BJ (cell line): ENCODE measurements at regions not wholly inside any gene's neighbourhood (a gene's known extent, or its start where the extent isn't known, plus 50 kb on each side); places are given as distances from the start of the nearest gene placed in this dataset.

ENCODE experiments used
- CTCF ChIA-PET: fragments of 350-600 bp; formaldehyde crosslinking; extraction: SDS; loops from one replicate; lab custom pipeline; 2021; ENCODE audit warnings: antibody characterized with exemption, inconsistent platforms; lab: Yijun Ruan, JAX
- POLR2A ChIA-PET: fragments of 300-600 bp; sonication (Branson Sonifier 250); formaldehyde crosslinking; extraction: SDS; loops from one replicate; lab custom pipeline; 2021; ENCODE audit warnings: antibody characterized with exemption; lab: Charles Lee
- DNase-seq: peaks from one replicate; pipeline ENCODE4 v3.0.0-alpha.2; 2011; ENCODE audit warnings: low read depth
- H3K27me3 ChIP-seq: 2 replicates; pipeline ENCODE4 v1.6.0; 2011; ENCODE audit warnings: low read length; ENCODE audit not compliant: control insufficient read depth, insufficient read depth
- H3K36me3 ChIP-seq: 2 replicates; pipeline ENCODE4 v1.5.1; 2011; ENCODE audit warnings: low read length; ENCODE audit not compliant: control insufficient read depth, insufficient read depth
- H3K4me3 ChIP-seq: 2 replicates; pipeline ENCODE4 v1.5.1; 2011; ENCODE audit warnings: low read depth, mild to moderate bottlenecking, control low read depth, low read length
- CTCF ChIP-seq: IDR thresholded peaks from 2 replicates; pipeline ENCODE4 v1.5.1; 2011; ENCODE audit warnings: low read depth, mild to moderate bottlenecking, control low read depth, inconsistent platforms, low read length, moderate library complexity; ENCODE audit not compliant: insufficient read depth

- Histone ChIP-seq H3K27me3 (no peaks in the 10 kb centered on the region), H3K36me3 (no peaks in the 10 kb centered on the region), H3K4me3 (no peak overlapping the region)
- TF ChIP-seq CTCF = no peak
- DNase-seq = peak; percentile 71
- CTCF ChIA-PET = interaction anchor here (0.6 to 1.4 kb wide), 4 partner anchors 28 to 111 kb away, joined by 3 to 4 read pairs (median 4); no protein-coding TSS in a partner anchor
- POLR2A ChIA-PET = interaction anchor here (1.0 to 1.6 kb wide), 3 partner anchors 10 to 62 kb away, joined by 3 to 8 read pairs (median 6); no protein-coding TSS in a partner anchor
These were observed 231.1 kb downstream of the ARHGAP12 start for GRCh38 chr10:31697271-31698180.

- DNase-seq = no peak
- ChIA-PET CTCF (no interaction called here), POLR2A (no interaction called here)
- no peak overlapping the region for H3K4me3 ChIP-seq
- H3K36me3 ChIP-seq = no peaks in the 10 kb centered on the region
- no peak for TF ChIP-seq CTCF
- H3K27me3 ChIP-seq = no peaks in the 10 kb centered on the region
These were observed 233.4 kb downstream of the ARHGAP12 start for GRCh38 chr10:31694929-31695837.

- POLR2A ChIA-PET = no interaction called here
- CTCF ChIA-PET = interaction anchor here (1.6 kb wide), 1 partner anchor 9 kb away, joined by 6 read pairs; no protein-coding TSS in a partner anchor
- Histone ChIP-seq H3K36me3 (no peaks in the 10 kb centered on the region), H3K27me3 (no peaks in the 10 kb centered on the region), H3K4me3 (no peak overlapping the region)
- no peak for TF ChIP-seq CTCF
- no peak for DNase-seq
These were observed 234.4 kb downstream of the ARHGAP12 start for GRCh38 chr10:31694126-31694685.

- CTCF ChIA-PET = interaction anchor here (0.8 to 1.6 kb wide), 2 partner anchors 10 to 1006 kb away, joined by 4 to 6 read pairs; no protein-coding TSS in a partner anchor
- POLR2A ChIA-PET = no interaction called here
- Histone ChIP-seq H3K36me3 (no peaks in the 10 kb centered on the region), H3K27me3 (no peaks in the 10 kb centered on the region), H3K4me3 (no peak overlapping the region)
- no peak for DNase-seq
- no peak for TF ChIP-seq CTCF
These were observed 235.1 kb downstream of the ARHGAP12 start for GRCh38 chr10:31693491-31693890.

- ChIA-PET POLR2A (no interaction called here), CTCF (no interaction called here)
- Histone ChIP-seq H3K36me3 (no peaks in the 10 kb centered on the region), H3K4me3 (no peak overlapping the region), H3K27me3 (no peaks in the 10 kb centered on the region)
- DNase-seq = no peak
- no peak for TF ChIP-seq CTCF
These were observed 239.4 kb downstream of the ARHGAP12 start for GRCh38 chr10:31689233-31689632.
